ENCODE measurements at regions not wholly inside any gene's neighbourhood (a gene's known extent, or its start where the extent isn't known, plus 50 kb on each side); places are given as distances from the start of the nearest gene placed in this dataset.

DNA sequence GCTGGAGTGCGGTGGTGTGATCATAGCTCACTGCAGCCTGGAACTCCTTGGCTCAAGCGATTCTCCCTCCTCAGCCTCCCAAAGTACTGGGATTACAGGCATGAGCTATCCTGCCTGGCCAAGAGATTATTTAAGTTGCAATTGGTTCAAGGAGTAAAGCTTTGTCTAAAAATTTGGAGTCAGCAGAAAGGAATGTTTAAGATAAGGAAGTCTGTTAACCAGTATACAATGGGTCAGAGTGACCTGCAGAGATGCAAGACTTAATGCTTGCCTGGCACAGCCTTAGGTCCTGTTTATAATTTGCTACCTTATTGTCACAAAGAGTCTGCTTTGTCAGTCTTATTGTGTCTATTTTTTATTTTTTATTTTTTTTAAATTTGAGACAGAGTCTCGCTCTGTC lies 826.2 kb downstream of the NLGN4X start:
- H3K27me3 ChIP-seq (ENCODE audit: insufficient read depth, low read length), result no peaks in the 10 kb centered on the region
- H3K4me1 ChIP-seq (ENCODE audit: insufficient read depth, low read length), result no peaks in the 10 kb centered on the region
- no peaks in the 10 kb centered on the region for H3K36me3 ChIP-seq (ENCODE audit: insufficient read depth, low read length)
- H3K9me3 ChIP-seq (ENCODE audit: insufficient read depth, low read depth, low read length), result no peaks in the 10 kb centered on the region
- no peak overlapping the region for H3K4me3 ChIP-seq (ENCODE audit: low read length)
- whole genome bisulfite sequencing, result 97% methylated on average over 2 of the region's 3 CpGs
- no peak overlapping the region for H3K9ac ChIP-seq (ENCODE audit: low read depth, low read length)
- no peak overlapping the region for H3K27ac ChIP-seq (ENCODE audit: low read depth, low read length)

DNA sequence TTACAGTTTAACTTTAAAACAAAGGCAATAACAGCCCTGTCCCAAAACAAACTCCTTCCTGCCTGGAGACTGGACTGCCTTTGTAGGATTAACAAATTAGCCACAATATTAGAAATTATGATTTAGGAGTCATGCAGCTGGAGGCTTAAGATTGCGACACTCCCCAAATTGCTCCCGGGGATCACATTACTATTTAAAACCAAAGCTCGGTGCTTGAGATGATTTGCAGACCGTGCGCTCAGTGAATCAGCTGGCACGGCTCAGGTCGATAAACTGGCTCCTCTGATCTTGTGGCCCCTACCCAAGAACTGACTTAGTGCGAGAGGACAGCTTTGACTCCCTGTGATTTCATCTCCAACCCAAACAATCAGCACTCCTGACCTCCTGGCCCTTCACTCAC lies 829.3 kb downstream of the NLGN4X start:
- H3K27ac ChIP-seq (ENCODE audit: low read depth, low read length), result no peak overlapping the region
- H3K9ac ChIP-seq (ENCODE audit: low read depth, low read length), result no peak overlapping the region
- no peaks in the 10 kb centered on the region for H3K9me3 ChIP-seq (ENCODE audit: insufficient read depth, low read depth, low read length)
- H3K4me3 ChIP-seq (ENCODE audit: low read length), result no peak overlapping the region
- no peaks in the 10 kb centered on the region for H3K4me1 ChIP-seq (ENCODE audit: insufficient read depth, low read length)
- H3K27me3 ChIP-seq (ENCODE audit: insufficient read depth, low read length), result no peaks in the 10 kb centered on the region
- no peaks in the 10 kb centered on the region for H3K36me3 ChIP-seq (ENCODE audit: insufficient read depth, low read length)
- 94% methylated on average over 8 of the region's 8 CpGs for WGBS

DNA sequence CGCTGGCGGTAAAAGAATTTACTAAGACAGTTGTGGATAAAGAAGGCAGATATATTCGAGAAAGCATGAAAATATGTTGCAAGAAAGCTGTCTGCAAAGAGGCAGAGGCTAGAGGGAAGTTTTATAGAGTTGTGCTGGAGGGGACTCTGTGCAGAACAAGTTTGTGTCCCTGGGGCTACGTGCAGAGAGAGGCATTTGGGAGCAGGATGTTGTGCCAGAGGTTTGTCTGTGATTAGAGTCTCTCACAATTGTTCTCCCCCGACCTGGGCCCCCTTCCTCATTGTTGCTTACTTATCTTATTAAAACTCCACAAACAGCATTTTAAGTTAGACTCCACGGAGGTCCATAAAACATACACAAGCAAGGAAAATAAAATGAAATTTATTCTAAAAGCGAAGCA lies 831.3 kb downstream of the NLGN4X start:
- H3K9me3 ChIP-seq (ENCODE audit: insufficient read depth, low read depth, low read length), result no peaks in the 10 kb centered on the region
- no peak overlapping the region for H3K4me3 ChIP-seq (ENCODE audit: low read length)
- H3K27me3 ChIP-seq (ENCODE audit: insufficient read depth, low read length), result no peaks in the 10 kb centered on the region
- WGBS, result 92% methylated on average over 4 of the region's 7 CpGs
- H3K36me3 ChIP-seq (ENCODE audit: insufficient read depth, low read length), result no peaks in the 10 kb centered on the region
- no peak overlapping the region for H3K27ac ChIP-seq (ENCODE audit: low read depth, low read length)
- no peaks in the 10 kb centered on the region for H3K4me1 ChIP-seq (ENCODE audit: insufficient read depth, low read length)
- H3K9ac ChIP-seq (ENCODE audit: low read depth, low read length), result no peak overlapping the region

DNA sequence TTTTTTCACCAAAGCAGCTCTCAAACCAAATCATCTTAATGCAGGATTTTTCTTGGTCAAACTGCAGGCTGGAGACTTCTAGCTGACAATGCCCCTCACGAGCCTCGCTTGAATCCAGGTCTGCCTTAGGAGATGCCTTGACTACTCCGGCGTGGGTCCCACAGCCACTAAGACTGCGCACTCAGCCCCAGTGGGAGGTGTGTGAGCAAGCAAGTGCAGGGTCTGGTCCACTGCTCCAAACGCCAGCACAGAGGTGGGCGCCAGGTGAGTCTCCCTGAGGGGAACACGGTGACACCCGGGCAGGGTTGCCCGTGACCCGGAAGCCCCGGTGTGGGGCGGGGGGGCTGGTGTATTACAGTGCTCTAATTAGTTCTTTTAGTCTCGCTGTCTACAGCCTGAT lies 838.3 kb downstream of the NLGN4X start:
- 97% methylated on average over 14 of the region's 14 CpGs for WGBS
- no peak overlapping the region for H3K27ac ChIP-seq (ENCODE audit: low read depth, low read length)
- no peak overlapping the region for H3K9ac ChIP-seq (ENCODE audit: low read depth, low read length)
- H3K27me3 ChIP-seq (ENCODE audit: insufficient read depth, low read length), result no peaks in the 10 kb centered on the region
- H3K4me3 ChIP-seq (ENCODE audit: low read length), result no peak overlapping the region
- no peaks in the 10 kb centered on the region for H3K9me3 ChIP-seq (ENCODE audit: insufficient read depth, low read depth, low read length)
- H3K4me1 ChIP-seq (ENCODE audit: insufficient read depth, low read length), result no peaks in the 10 kb centered on the region
- H3K36me3 ChIP-seq (ENCODE audit: insufficient read depth, low read length), result no peaks in the 10 kb centered on the region

DNA sequence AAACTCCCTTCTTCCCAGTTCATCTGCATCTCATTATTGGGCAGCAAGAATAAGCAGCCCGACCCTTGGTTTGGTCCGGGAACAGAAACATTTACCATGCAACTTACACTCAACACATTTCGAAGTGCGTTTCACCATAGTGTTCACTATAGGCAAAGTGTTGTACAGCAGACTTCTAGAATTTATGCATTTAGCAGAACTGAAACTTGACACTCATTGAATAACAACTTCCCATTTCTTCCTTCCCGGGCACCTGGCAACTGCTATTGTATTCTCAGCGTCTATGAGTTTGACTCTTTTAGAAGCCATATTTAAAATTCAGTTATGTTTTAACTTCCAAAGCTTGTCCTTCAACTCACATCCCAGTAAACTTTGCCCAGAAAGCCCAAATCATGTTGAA lies 840.6 kb downstream of the NLGN4X start:
- H3K4me1 ChIP-seq (ENCODE audit: insufficient read depth, low read length), result no peaks in the 10 kb centered on the region
- no peaks in the 10 kb centered on the region for H3K36me3 ChIP-seq (ENCODE audit: insufficient read depth, low read length)
- H3K27me3 ChIP-seq (ENCODE audit: insufficient read depth, low read length), result no peaks in the 10 kb centered on the region
- H3K27ac ChIP-seq (ENCODE audit: low read depth, low read length), result no peak overlapping the region
- 99% methylated on average over 6 of the region's 6 CpGs for WGBS
- no peak overlapping the region for H3K4me3 ChIP-seq (ENCODE audit: low read length)
- H3K9me3 ChIP-seq (ENCODE audit: insufficient read depth, low read depth, low read length), result no peaks in the 10 kb centered on the region
- H3K9ac ChIP-seq (ENCODE audit: low read depth, low read length), result no peak overlapping the region

DNA sequence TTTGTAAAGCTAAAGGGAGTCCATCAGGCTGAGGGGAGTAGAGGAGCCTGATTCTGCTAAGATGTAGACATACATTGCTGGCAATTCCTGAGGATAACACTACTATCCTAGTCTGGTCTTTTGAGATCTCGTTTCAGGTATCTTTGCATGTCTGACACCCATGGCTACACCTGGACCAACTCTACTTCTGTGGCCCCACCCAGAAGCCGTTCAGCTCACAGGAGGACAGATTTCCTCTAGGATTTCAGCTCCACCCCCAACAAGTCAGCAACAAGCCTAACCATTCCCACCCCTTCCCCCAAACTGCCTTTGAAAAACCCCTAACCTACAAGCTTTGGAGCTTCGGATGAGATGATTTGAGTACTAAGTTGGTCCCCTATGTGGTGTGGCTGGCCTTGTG lies 848.2 kb downstream of the NLGN4X start:
- no peaks in the 10 kb centered on the region for H3K36me3 ChIP-seq (ENCODE audit: insufficient read depth, low read length)
- WGBS, result 80% methylated on average over 2 of the region's 3 CpGs
- H3K4me1 ChIP-seq (ENCODE audit: insufficient read depth, low read length), result no peaks in the 10 kb centered on the region
- H3K27ac ChIP-seq (ENCODE audit: low read depth, low read length), result no peak overlapping the region
- no peaks in the 10 kb centered on the region for H3K9me3 ChIP-seq (ENCODE audit: insufficient read depth, low read depth, low read length)
- no peak overlapping the region for H3K9ac ChIP-seq (ENCODE audit: low read depth, low read length)
- H3K4me3 ChIP-seq (ENCODE audit: low read length), result no peak overlapping the region
- no peaks in the 10 kb centered on the region for H3K27me3 ChIP-seq (ENCODE audit: insufficient read depth, low read length)

DNA sequence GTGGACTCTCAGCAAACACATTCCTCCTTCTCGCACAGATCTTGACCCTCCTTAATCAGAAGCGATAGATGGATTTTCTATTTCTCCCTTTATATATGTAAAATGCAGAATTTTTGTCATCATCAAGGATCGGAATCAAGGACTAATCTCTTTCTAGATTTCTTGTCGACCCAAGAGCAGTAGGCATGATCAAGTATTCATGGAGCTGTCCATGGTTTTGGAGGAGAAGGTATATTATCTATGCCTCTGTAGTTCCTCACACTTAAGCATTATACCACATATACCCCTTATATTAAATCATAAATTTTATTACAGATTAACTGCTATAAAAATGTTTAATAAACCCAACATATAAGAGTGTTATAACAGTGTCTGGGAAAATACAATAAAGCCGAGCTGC lies 886.8 kb downstream of the NLGN4X start:
- H3K36me3 ChIP-seq (ENCODE audit: insufficient read depth, low read length), result no peaks in the 10 kb centered on the region
- H3K27ac ChIP-seq (ENCODE audit: low read depth, low read length), result no peak overlapping the region
- H3K4me3 ChIP-seq (ENCODE audit: low read length), result no peak overlapping the region
- no peaks in the 10 kb centered on the region for H3K27me3 ChIP-seq (ENCODE audit: insufficient read depth, low read length)
- H3K9me3 ChIP-seq (ENCODE audit: insufficient read depth, low read depth, low read length), result no peaks in the 10 kb centered on the region
- no peak overlapping the region for H3K9ac ChIP-seq (ENCODE audit: low read depth, low read length)
- H3K4me1 ChIP-seq (ENCODE audit: insufficient read depth, low read length), result no peaks in the 10 kb centered on the region
- 93% methylated on average over 4 of the region's 5 CpGs for WGBS

DNA sequence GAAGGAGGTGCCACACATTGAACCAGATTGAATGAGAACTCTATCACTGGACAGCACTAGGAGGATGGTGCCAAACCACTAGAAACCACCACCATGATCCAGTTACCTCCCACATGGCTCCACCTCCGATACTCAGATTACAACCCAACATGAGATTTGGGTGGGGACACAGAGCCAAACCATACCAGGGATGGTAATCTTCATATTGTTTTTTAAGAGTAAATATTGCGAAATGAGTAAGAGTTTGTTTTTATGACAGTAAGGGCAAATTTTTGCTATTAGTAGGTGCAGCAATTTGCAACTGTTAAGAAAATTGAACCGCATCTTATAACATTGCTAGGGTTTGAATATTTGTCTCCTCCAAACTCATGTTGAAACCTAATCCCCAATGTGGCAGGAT lies 891.5 kb downstream of the NLGN4X start:
- H3K27me3 ChIP-seq (ENCODE audit: insufficient read depth, low read length), result no peaks in the 10 kb centered on the region
- no peaks in the 10 kb centered on the region for H3K9me3 ChIP-seq (ENCODE audit: insufficient read depth, low read depth, low read length)
- H3K9ac ChIP-seq (ENCODE audit: low read depth, low read length), result no peak overlapping the region
- no peaks in the 10 kb centered on the region for H3K4me1 ChIP-seq (ENCODE audit: insufficient read depth, low read length)
- H3K27ac ChIP-seq (ENCODE audit: low read depth, low read length), result no peak overlapping the region
- no peaks in the 10 kb centered on the region for H3K36me3 ChIP-seq (ENCODE audit: insufficient read depth, low read length)
- H3K4me3 ChIP-seq (ENCODE audit: low read length), result no peak overlapping the region
- WGBS, result 100% methylated on average over 1 of the region's 3 CpGs

DNA sequence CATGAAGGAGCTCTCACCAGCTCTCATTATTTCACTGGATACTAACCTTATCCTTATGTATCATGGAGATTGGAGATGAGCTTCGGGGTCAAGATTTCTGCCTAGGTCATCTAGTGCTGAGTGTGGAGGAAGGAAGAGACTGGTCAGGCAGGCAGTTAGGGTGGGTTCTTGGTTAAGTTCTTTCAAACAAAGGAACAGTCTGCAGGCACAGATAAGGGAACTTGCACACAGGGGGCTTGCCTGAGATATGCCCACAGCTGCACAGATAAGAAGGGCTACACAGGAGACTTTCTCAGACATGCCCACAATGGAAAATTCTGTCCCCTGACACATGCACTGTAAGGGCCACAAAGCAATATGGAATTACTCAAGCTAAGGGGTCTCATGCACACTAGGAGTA lies 904.1 kb downstream of the NLGN4X start:
- Histone ChIP-seq H3K4me1 (ENCODE audit: insufficient read depth, low read length) (no peaks in the 10 kb centered on the region), H3K9me3 (ENCODE audit: insufficient read depth, low read depth, low read length) (no peaks in the 10 kb centered on the region), H3K27me3 (ENCODE audit: insufficient read depth, low read length) (no peaks in the 10 kb centered on the region), H3K36me3 (ENCODE audit: insufficient read depth, low read length) (no peaks in the 10 kb centered on the region), H3K27ac (ENCODE audit: low read depth, low read length) (no peak overlapping the region), H3K4me3 (ENCODE audit: low read length) (no peak overlapping the region), H3K9ac (ENCODE audit: low read depth, low read length) (no peak overlapping the region)
- WGBS, result 100% methylated on average over 1 of the region's 1 CpG

DNA sequence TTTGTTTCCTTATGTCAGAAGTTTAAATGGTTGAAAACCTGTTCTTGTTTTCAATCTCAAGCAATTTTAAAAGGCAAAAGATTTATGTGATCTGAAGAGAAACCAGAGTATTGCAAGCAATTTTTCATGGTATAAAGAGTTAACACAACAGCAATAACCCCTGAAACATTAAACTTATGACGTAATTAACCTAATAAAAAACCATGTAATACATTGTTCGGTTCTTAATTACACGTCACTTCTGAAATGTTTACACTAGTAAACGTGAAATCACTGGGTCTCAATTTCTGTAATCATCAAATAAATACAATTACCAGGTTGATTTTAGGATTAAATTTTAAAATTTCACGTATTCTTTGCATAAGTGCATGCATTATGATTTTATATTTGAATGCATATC lies 914.5 kb downstream of the NLGN4X start:
- Histone ChIP-seq H3K9ac (ENCODE audit: low read depth, low read length) (no peak overlapping the region), H3K9me3 (ENCODE audit: insufficient read depth, low read depth, low read length) (no peaks in the 10 kb centered on the region), H3K4me3 (ENCODE audit: low read length) (no peak overlapping the region), H3K4me1 (ENCODE audit: insufficient read depth, low read length) (no peaks in the 10 kb centered on the region), H3K36me3 (ENCODE audit: insufficient read depth, low read length) (no peaks in the 10 kb centered on the region), H3K27ac (ENCODE audit: low read depth, low read length) (no peak overlapping the region), H3K27me3 (ENCODE audit: insufficient read depth, low read length) (no peaks in the 10 kb centered on the region)
- 96% methylated on average over 4 of the region's 5 CpGs for WGBS

DNA sequence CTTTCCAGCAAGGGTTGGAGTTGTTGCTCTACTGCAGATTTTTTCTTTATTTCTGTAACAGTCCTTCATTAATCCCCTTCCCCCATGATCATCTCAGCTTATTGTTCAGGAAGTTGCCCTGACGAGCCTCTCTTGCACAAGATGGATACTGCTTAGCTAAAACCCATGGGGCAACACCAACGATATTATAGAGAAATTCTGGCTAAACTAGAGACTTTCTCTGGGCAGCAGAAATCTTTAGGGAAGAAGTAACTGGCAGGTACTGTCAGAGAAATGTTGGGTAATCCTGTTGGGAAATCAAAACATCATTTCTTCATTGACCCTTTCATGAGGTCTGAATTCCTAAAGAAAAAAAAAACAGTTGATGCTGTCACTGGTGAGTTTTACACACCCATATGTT lies 921.3 kb downstream of the NLGN4X start:
- Histone ChIP-seq H3K4me3 (ENCODE audit: low read length) (no peak overlapping the region), H3K9ac (ENCODE audit: low read depth, low read length) (no peak overlapping the region)
- WGBS, result 93% methylated on average over 2 of the region's 2 CpGs

DNA sequence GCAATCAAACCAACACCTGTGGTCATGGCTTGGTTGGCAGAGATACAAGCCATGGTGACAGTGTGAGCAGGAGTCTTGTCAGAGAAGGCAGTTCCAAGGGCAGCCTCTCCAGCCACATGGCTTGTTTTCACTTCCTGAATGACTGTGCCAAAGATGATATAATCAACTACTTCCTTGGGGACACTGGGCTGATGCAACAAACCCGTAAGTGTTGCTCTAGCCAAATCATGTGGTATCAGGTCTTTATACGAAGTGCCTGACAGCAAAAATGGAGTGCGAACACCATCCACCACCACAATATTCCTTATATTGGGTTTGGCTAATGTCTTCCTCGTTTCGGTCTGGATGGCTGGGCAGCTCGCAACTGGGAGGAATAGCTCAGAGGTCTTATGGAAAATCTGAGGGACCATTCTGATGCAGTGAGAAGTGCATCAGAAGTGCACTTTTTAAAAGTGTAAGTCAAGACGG lies 922.0 kb downstream of the NLGN4X start:
- WGBS, result 96% methylated on average over 7 of the region's 7 CpGs
- H3K4me1 ChIP-seq (ENCODE audit: insufficient read depth, low read length), result no peaks in the 10 kb centered on the region
- H3K27me3 ChIP-seq (ENCODE audit: insufficient read depth, low read length), result no peaks in the 10 kb centered on the region
- no peaks in the 10 kb centered on the region for H3K36me3 ChIP-seq (ENCODE audit: insufficient read depth, low read length)
- no peak overlapping the region for H3K27ac ChIP-seq (ENCODE audit: low read depth, low read length)
- no peak overlapping the region for H3K4me3 ChIP-seq (ENCODE audit: low read length)
- no peaks in the 10 kb centered on the region for H3K9me3 ChIP-seq (ENCODE audit: insufficient read depth, low read depth, low read length)
- H3K9ac ChIP-seq (ENCODE audit: low read depth, low read length), result no peak overlapping the region

More for the DNA sequence above, 921.3 kb downstream of the NLGN4X start:
- Histone ChIP-seq H3K27me3 (ENCODE audit: insufficient read depth, low read length) (no peaks in the 10 kb centered on the region), H3K9me3 (ENCODE audit: insufficient read depth, low read depth, low read length) (no peaks in the 10 kb centered on the region), H3K36me3 (ENCODE audit: insufficient read depth, low read length) (no peaks in the 10 kb centered on the region), H3K27ac (ENCODE audit: low read depth, low read length) (no peak overlapping the region), H3K4me1 (ENCODE audit: insufficient read depth, low read length) (no peaks in the 10 kb centered on the region)
